D721Med (cell line): ENCODE measurements at regions not wholly inside any gene's neighbourhood (a gene's known extent, or its start where the extent isn't known, plus 50 kb on each side); places are given as distances from the start of the nearest gene placed in this dataset.

Experiments used
- DNase-seq: peaks from one replicate; pipeline ENCODE4 v3.0.0; 2011; ENCODE audit warnings: low spot score; ENCODE audit not compliant: insufficient read length
- FAIRE-seq: peaks from 2 replicates; lab custom pipeline; 2011; peaks lifted over from hg19 to GRCh38; lab: Jason Lieb, UNC
- CTCF ChIP-seq: IDR thresholded peaks from 2 replicates; pipeline ENCODE4 v1.5.1; 2012; ENCODE audit warnings: mild to moderate bottlenecking, control low read depth; ENCODE audit not compliant: insufficient read depth; ENCODE audit errors: missing control alignments

DNA sequence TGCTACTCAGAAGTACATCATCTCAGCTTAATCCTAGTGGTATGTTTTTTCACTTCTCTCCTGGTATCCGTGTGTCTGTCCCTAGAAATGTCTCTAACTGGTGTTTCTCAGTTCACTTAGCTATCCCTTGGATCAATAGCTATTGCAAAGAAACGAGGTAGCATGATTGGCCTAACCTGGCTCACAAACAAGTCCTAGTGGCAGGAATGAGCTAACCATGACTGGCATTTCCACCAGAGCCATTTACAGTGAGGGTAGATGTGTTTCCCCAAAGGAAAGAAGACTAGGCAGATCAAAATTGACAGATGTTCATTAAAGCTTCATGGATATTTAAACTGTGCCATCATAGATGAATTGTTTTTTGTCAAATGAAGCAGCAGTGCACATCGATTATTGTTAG is 82.5 kb downstream of the PALM2AKAP2 start:
- no peak for DNase-seq
- no peak for TF ChIP-seq CTCF
- FAIRE-seq: no peak

DNA sequence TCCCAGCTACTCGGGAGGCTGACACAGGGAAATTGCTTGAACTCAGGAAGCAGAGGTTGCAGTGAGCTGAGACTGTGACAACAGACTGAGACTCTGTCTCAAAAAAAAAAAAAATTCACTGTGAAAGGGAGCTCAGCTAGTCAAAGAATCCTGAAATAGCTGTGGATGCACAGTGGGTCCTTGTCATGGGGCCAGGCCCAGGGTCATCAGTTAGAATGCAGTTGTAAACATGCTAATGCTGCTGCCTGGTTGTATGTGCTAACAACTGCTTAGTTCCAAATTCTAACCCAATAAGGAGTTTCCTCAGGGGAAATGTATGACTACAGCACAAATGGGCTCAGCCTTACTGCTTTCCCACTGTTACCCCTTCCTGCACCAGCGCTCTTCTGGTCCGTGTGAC is 84.0 kb downstream of the PALM2AKAP2 start:
- DNase-seq: no peak
- TF ChIP-seq CTCF: no peak
- no peak for FAIRE-seq

GRCh38 chr9:109865521-109865920 is 85.5 kb downstream of the PALM2AKAP2 start:
- DNase-seq: no peak
- TF ChIP-seq CTCF: no peak
- no peak for FAIRE-seq

DNA sequence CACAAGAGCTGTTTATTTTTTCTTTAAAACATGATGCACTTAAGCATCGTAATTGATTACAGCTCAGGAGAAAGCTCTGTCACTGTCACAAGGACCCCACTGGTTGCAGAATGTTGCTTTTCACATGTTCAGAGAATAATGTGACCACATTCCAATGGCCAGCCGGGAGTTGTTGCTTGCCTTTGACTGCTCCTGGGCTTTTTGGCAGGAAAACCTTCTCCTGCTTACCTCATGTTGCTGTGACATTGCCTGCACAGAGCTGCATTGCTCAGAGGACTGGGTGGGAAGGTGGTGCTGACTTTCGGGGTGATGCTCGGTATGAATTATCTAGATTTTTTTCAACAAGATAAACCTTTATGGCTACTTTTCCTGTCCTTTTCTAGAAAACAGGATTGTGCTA is 88.2 kb downstream of the PALM2AKAP2 start:
- no peak for DNase-seq
- no peak for TF ChIP-seq CTCF
- FAIRE-seq: no peak

- FAIRE-seq (no peak), DNase-seq (no peak)
- no peak for TF ChIP-seq CTCF
These were observed 88.7 kb downstream of the PALM2AKAP2 start for GRCh38 chr9:109868722-109869121.

- no peak for DNase-seq
- no peak for FAIRE-seq
- TF ChIP-seq CTCF: no peak
These were observed 90.4 kb downstream of the PALM2AKAP2 start for GRCh38 chr9:109870365-109870764.

DNA sequence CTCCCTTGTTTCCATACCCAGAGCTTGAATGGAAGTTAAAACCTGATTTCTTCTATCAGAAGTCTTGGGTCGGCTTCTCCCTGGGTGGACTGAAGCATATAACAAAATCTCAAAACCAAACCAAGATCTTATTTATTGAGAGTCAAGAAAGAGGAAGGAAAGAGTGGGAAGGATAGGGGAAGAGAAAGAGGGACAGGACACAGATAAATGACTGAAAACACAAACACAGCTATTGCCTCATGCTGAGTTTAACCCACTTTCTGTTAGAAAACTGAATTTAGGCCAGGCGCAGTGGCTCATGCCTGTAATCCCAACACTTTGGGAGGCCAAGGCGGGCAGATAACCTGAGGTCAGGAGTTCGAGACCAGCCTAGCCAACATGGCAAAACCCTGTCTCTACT is 92.9 kb downstream of the PALM2AKAP2 start:
- DNase-seq (no peak), FAIRE-seq (no peak)
- no peak for TF ChIP-seq CTCF
